OCI-LY3 (cell line): ENCODE measurements at regions not wholly inside any gene's neighbourhood (a gene's known extent, or its start where the extent isn't known, plus 50 kb on each side); places are given as distances from the start of the nearest gene placed in this dataset.

Experiments used
- H2AFZ ChIP-seq: fragments of 200-600, 300-600 bp; shearing (Covaris generic); 2 replicates; pipeline ENCODE4 v1.6.0; 2014; ENCODE audit warnings: antibody characterized with exemption, low read depth, low read length
- H3K27ac ChIP-seq: fragments of 200-600, 300-600 bp; sonication (generic); 2 replicates; pipeline ENCODE4 v1.5.1; 2014; ENCODE audit warnings: mild to moderate bottlenecking, low read length, moderate library complexity, mixed read lengths
- H3K27me3 ChIP-seq: fragments of 200-600, 300-600 bp; sonication (generic); 2 replicates; pipeline ENCODE4 v1.6.1; 2014; ENCODE audit warnings: low read depth, low read length, mixed read lengths
- H3K36me3 ChIP-seq: fragments of 200-600, 300-600 bp; sonication (generic); replicated peaks from 2 replicates; pipeline ENCODE3; 2014; ENCODE audit warnings: low read depth, low read length, mixed read lengths
- H3K4me1 ChIP-seq: fragments of 300-600, 200-600 bp; sonication (generic); 2 replicates; pipeline ENCODE4 v1.6.1; 2014; ENCODE audit warnings: low read length, mixed read lengths
- H3K4me2 ChIP-seq: fragments of 200-600, 300-600 bp; sonication (generic); 2 replicates; pipeline ENCODE4 v1.6.1; 2014; ENCODE audit warnings: low read length, mixed read lengths
- H3K4me3 ChIP-seq: fragments of 300-600, 200-600 bp; sonication (generic); 2 replicates; pipeline ENCODE4 v1.5.1; 2014; ENCODE audit warnings: antibody characterized with exemption, mild to moderate bottlenecking, low read length, moderate library complexity
- H3K79me2 ChIP-seq: fragments of 300-600, 200-600 bp; shearing (Covaris generic); 2 replicates; pipeline ENCODE4 v1.6.1; 2014; ENCODE audit warnings: mild to moderate bottlenecking, low read length, mixed read lengths
- H3K9ac ChIP-seq: fragments of 300-600, 200-600 bp; shearing (Covaris generic); 2 replicates; pipeline ENCODE4 v1.6.0; 2014; ENCODE audit warnings: mild to moderate bottlenecking, low read length, moderate library complexity
- H3K9me3 ChIP-seq: fragments of 200-600, 300-600 bp; shearing (Covaris generic); 2 replicates; pipeline ENCODE4 v1.6.1; 2014; ENCODE audit warnings: low read length, mixed read lengths; ENCODE audit not compliant: insufficient read depth
- H4K20me1 ChIP-seq: fragments of 200-600, 300-600 bp; sonication (generic); 2 replicates; pipeline ENCODE4 v1.6.1; 2016; ENCODE audit warnings: low read length, mixed read lengths; ENCODE audit not compliant: insufficient read depth
- CTCF ChIP-seq: fragments of 200-600, 300-600 bp; sonication (generic); IDR thresholded peaks from 2 replicates; pipeline ENCODE4 v1.5.1; 2014; ENCODE audit warnings: antibody characterized with exemption, low read length, low read depth
- EZH2phosphoT487 ChIP-seq: fragments of 200-600 bp; shearing (Covaris generic); IDR thresholded peaks from 2 replicates; pipeline ENCODE4 v1.6.1; 2018; ENCODE audit warnings: antibody characterized with exemption, mixed run types, low read depth

GRCh38 chr17:77034677-77035424 is 105.9 kb upstream of the SEC14L1 start:
- no peaks in the 10 kb centered on the region for H3K4me1 ChIP-seq
- no peak overlapping the region for H3K27ac ChIP-seq
- H2AFZ ChIP-seq, result no peak overlapping the region
- TF ChIP-seq CTCF, result no peak
- TF ChIP-seq EZH2phosphoT487, result no peak
- no peaks in the 10 kb centered on the region for H4K20me1 ChIP-seq
- H3K9me3 ChIP-seq, result no peaks in the 10 kb centered on the region
- no peak overlapping the region for H3K4me3 ChIP-seq
- no peak overlapping the region for H3K4me2 ChIP-seq
- no peaks in the 10 kb centered on the region for H3K36me3 ChIP-seq
- H3K79me2 ChIP-seq, result no peaks in the 10 kb centered on the region
- peaks cover 28% of the 10 kb centered on the region for H3K27me3 ChIP-seq
- H3K9ac ChIP-seq, result no peak overlapping the region

DNA sequence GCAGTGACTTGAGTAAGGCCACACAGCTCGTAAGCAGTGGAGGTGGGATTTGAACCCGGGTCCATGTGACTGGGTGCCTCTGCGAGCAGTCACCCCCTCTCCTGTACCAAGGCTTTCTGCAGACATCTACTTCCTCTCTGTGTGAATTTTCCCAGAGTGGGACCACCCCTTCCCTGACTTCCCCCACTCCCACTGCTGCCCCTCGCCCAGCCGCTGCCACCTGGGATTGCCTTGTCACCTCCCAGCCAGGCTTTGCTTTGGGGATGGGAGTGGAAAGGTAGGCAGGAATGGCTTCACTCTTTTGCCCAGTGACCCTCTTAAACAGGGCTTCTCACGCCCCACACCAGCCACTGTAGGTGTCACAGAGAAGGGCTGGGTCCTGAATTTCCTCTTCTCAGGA is 105.2 kb upstream of the SEC14L1 start:
- Histone ChIP-seq H4K20me1 (no peaks in the 10 kb centered on the region), H3K4me1 (no peaks in the 10 kb centered on the region), H3K4me3 (no peak overlapping the region), H3K36me3 (no peaks in the 10 kb centered on the region), H3K9me3 (no peaks in the 10 kb centered on the region), H3K27me3 (peaks cover 28% of the 10 kb centered on the region), H3K4me2 (no peak overlapping the region), H2AFZ (no peak overlapping the region), H3K27ac (no peak overlapping the region), H3K9ac (no peak overlapping the region), H3K79me2 (no peaks in the 10 kb centered on the region)
- no peak for TF ChIP-seq CTCF
- no peak for TF ChIP-seq EZH2phosphoT487

- no peak for TF ChIP-seq EZH2phosphoT487
- TF ChIP-seq CTCF, result no peak
- Histone ChIP-seq H2AFZ (no peak overlapping the region), H4K20me1 (no peaks in the 10 kb centered on the region), H3K9me3 (no peaks in the 10 kb centered on the region), H3K4me3 (no peak overlapping the region), H3K4me2 (no peak overlapping the region), H3K79me2 (no peaks in the 10 kb centered on the region), H3K27me3 (peaks cover 28% of the 10 kb centered on the region), H3K36me3 (no peaks in the 10 kb centered on the region), H3K4me1 (no peaks in the 10 kb centered on the region), H3K27ac (no peak overlapping the region), H3K9ac (no peak overlapping the region)
These were observed 104.5 kb upstream of the SEC14L1 start for GRCh38 chr17:77036136-77036840.

DNA sequence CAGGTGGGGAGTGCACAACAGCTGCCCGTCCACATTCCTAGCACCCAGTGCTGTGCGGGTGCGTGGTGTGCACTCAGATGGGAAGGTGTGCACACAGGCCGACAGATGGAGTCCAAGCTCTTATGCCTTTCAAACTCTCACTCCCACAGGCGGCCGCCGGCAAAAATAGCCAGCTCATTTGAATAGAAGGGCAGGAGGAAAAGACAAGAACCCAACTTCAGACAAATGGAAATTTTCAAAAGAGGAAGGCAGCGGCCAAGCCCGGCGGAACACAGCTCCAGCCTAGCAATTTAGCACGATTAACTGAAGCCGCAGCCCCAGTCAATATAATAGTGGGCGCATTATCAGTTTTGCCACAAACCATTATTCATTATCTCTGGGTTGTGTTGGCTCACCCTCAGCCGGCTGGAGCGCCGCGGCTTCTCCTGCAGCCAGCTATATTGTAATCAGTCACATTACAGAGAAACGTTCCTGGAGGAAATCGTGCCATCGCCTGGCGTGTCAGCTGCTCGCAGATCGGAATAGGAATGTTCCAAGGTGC is 103.9 kb upstream of the SEC14L1 start:
- Histone ChIP-seq H3K36me3 (no peaks in the 10 kb centered on the region), H2AFZ (no peak overlapping the region), H3K4me2 (no peak overlapping the region), H3K27me3 (peaks cover 28% of the 10 kb centered on the region), H3K4me3 (no peak overlapping the region), H3K9ac (no peak overlapping the region), H4K20me1 (no peaks in the 10 kb centered on the region), H3K79me2 (no peaks in the 10 kb centered on the region), H3K9me3 (no peaks in the 10 kb centered on the region), H3K4me1 (no peaks in the 10 kb centered on the region), H3K27ac (no peak overlapping the region)
- TF ChIP-seq CTCF (no peak), EZH2phosphoT487 (no peak)
